GM23248 (cell line): ENCODE measurements at regions not wholly inside any gene's neighbourhood (a gene's known extent, or its start where the extent isn't known, plus 50 kb on each side); places are given as distances from the start of the nearest gene placed in this dataset.

ENCODE experiments used
- EZH2 ChIP-seq: fragments of 200-600 bp; sonication (generic); IDR thresholded peaks from 2 replicates; pipeline ENCODE4 v1.6.1; 2018; ENCODE audit warnings: antibody characterized with exemption, mild to moderate bottlenecking; ENCODE audit not compliant: insufficient read depth, poor library complexity, severe bottlenecking
- EZH2phosphoT487 ChIP-seq: fragments of 200-600 bp; sonication (generic); IDR thresholded peaks from 2 replicates; pipeline ENCODE4 v1.6.1; 2018; ENCODE audit warnings: antibody characterized with exemption, moderate library complexity, mild to moderate bottlenecking, low read depth; ENCODE audit not compliant: insufficient read depth

DNA sequence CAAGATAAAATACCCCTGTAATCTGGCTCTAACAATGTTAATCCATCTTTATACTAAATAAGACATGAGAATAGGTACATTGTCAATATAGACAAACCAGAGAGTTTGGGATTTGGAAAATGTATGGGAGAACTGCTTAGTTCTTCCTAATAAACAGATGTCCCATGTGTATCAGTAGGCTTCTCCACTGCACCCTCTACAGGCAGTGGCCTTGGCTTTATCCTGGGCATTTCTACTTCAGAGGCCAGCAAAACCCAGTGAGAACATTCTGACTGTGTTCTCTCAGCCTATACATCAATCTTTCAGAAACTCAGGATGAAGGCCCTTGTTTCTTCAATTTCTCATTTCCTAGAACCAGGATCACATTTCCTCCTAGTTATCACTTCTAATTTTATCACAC is 1167.5 kb upstream of the ACVR2A start:
- TF ChIP-seq EZH2 (no peak), EZH2phosphoT487 (no peak)
